ENCODE measurements at regions not wholly inside any gene's neighbourhood (a gene's known extent, or its start where the extent isn't known, plus 50 kb on each side); places are given as distances from the start of the nearest gene placed in this dataset.

GRCh38 chr22:19634226-19634975, 79.9 kb upstream of the SEPTIN5 start:
- TF ChIP-seq CTCF (conservative IDR thresholded peaks at IDR 0.05) (no peak), ZFX (IDR thresholded peaks at IDR 0.05) (no peak)
- no peak overlapping the region for H3K27ac ChIP-seq

DNA sequence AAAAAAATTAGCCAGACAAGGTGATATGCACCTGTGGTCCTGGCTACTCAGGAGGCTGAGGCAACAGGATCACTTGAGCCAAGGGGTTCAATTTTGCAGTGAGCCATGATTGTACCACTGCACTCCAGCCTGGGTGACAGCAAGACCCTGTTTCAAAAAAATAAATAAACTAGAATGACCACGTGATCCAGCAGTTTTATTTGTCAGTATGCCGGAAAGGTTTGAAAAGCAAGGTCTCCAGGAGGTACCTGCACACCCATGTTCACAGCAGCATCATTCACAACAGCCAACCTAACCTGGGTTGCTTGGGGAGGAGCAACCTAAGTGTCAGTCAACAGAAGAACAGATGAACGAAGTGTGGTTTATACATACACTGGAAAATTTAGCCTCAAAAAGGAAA, 78.7 kb upstream of the SEPTIN5 start:
- TF ChIP-seq CTCF (conservative IDR thresholded peaks at IDR 0.05): no peak
- TF ChIP-seq ZFX (IDR thresholded peaks at IDR 0.05): no peak
- H3K27ac ChIP-seq: no peak overlapping the region

DNA sequence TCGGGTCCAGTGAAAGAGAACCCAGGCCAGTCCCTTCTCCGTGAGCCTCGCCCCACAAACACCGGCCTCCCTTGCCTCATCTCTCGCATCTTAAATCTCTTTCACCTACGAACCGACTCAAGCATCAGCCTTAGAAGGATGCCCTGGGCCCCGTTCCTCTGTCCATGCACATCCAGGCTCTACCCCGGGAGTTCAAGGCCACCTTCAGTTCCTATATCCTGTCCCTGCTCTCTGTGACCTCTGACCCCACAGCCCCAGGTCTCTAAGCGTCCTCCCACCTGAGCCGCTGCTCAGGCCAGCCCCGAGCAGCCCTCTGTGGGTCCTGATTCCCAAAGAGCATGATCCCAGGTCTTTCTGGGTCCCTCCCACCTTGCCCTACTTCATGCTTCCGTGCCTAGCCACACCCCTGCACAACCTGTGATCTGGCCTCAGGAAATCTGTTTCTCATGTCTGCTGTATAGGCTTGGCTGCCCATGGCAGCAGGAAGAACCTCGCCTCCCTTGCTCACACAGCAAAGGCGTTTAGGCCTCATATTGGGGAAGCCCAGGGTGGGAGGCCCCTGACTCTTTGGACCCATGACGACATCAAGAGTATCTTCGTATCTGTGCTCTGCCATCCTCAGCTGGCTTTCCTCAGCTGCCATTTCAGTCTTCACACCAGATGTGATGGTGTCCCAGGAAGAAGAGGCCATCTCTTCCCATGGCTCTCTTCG, 77.5 kb upstream of the SEPTIN5 start:
- TF ChIP-seq CTCF (conservative IDR thresholded peaks at IDR 0.05): no peak
- no peak overlapping the region for H3K27ac ChIP-seq

- no peak for TF ChIP-seq ZFX (IDR thresholded peaks at IDR 0.05)
- TF ChIP-seq CTCF (conservative IDR thresholded peaks at IDR 0.05): no peak
- no peak overlapping the region for H3K27ac ChIP-seq
These were observed 76.7 kb upstream of the SEPTIN5 start for GRCh38 chr22:19637408-19638281.

- no peak overlapping the region for H3K27ac ChIP-seq
- TF ChIP-seq ZFX (IDR thresholded peaks at IDR 0.05) (no peak), CTCF (conservative IDR thresholded peaks at IDR 0.05) (no peak)
These were observed 75.9 kb upstream of the SEPTIN5 start for GRCh38 chr22:19638282-19639015.

- no peak for TF ChIP-seq ZFX (IDR thresholded peaks at IDR 0.05)
- no peak for TF ChIP-seq CTCF (conservative IDR thresholded peaks at IDR 0.05)
- no peak overlapping the region for H3K27ac ChIP-seq
These were observed 74.6 kb upstream of the SEPTIN5 start for GRCh38 chr22:19639610-19640135.

All from C4-2B (cell line).